Activated T-cell treated with anti-CD3 and anti-CD28 coated beads, Interleukin-2, amount 50 U/mL, for 72 hours (primary cell): ENCODE measurements at regions not wholly inside any gene's neighbourhood (a gene's known extent, or its start where the extent isn't known, plus 50 kb on each side); places are given as distances from the start of the nearest gene placed in this dataset.

Experiments used
- ATAC-seq, 2 donors: fragments of 150-1000 bp; cut with Tn5 transposase; replicated peaks in 1 of 2; 2 replicates each; pipeline ENCODE4 v1.10.0; 2021; ENCODE audit warnings: moderate library complexity in 2 of 2, mild to moderate bottlenecking in 1 of 2
- DNase-seq, 2 donors: peaks; one replicate each; pipeline ENCODE4 v3.0.0; 2021 to 2022; ENCODE audit warnings: mixed read lengths in 1 of 2
- H3K27ac Mint-ChIP-seq: one replicate; pipeline ENCODE4 v1.8.0; 2022; ENCODE audit warnings: mild to moderate bottlenecking, moderate library complexity, mixed read lengths
- H3K27me3 Mint-ChIP-seq: one replicate; pipeline ENCODE4 v1.8.0; 2022; ENCODE audit warnings: low read depth, mixed read lengths
- H3K36me3 Mint-ChIP-seq, 2 donors: one replicate each; pipeline ENCODE4 v1.8.0; 2022; ENCODE audit warnings: mixed read lengths in 2 of 2, mild to moderate bottlenecking in 1 of 2; ENCODE audit not compliant: insufficient read depth in 2 of 2
- H3K4me1 Mint-ChIP-seq: one replicate; pipeline ENCODE4 v1.8.0; 2022; ENCODE audit warnings: low read depth, mixed read lengths
- H3K4me3 Mint-ChIP-seq, 2 donors: one replicate each; pipeline ENCODE4 v1.8.0; 2022; ENCODE audit warnings: mild to moderate bottlenecking in 2 of 2, mixed read lengths in 2 of 2, moderate library complexity in 2 of 2
- H3K9me3 Mint-ChIP-seq, 2 donors: one replicate each; pipeline ENCODE4 v1.8.0; 2022; ENCODE audit warnings: mixed read lengths in 2 of 2

GRCh38 chr4:176967586-176967985 is 174.9 kb upstream of the VEGFC start:
- H3K4me1 Mint-ChIP-seq: no peaks in the 10 kb centered on the region
- ATAC-seq: no peak
- H3K4me3 Mint-ChIP-seq: no peak overlapping the region
- no peak for DNase-seq
- H3K9me3 Mint-ChIP-seq: peaks cover 1% of the 10 kb centered on the region in 2 donors
- no peaks in the 10 kb centered on the region for H3K27me3 Mint-ChIP-seq
- no peak overlapping the region for H3K27ac Mint-ChIP-seq
- no peaks in the 10 kb centered on the region for H3K36me3 Mint-ChIP-seq

- Mint-ChIP-seq H3K4me1 (no peaks in the 10 kb centered on the region), H3K36me3 (no peaks in the 10 kb centered on the region), H3K27me3 (no peaks in the 10 kb centered on the region), H3K27ac (no peak overlapping the region), H3K9me3 (peaks cover 1% of the 10 kb centered on the region in 2 donors), H3K4me3 (no peak overlapping the region)
- DNase-seq (no peak), ATAC-seq (no peak)
Observed at GRCh38 chr4:176968094-176968493, 175.4 kb upstream of the VEGFC start.

GRCh38 chr4:176969011-176969410 is 176.3 kb upstream of the VEGFC start:
- no peak overlapping the region for H3K4me3 Mint-ChIP-seq

GRCh38 chr4:176970853-176971252 is 178.1 kb upstream of the VEGFC start:
- no peaks in the 10 kb centered on the region for H3K36me3 Mint-ChIP-seq
- DNase-seq (no peak), ATAC-seq (no peak)
- H3K27ac Mint-ChIP-seq: no peak overlapping the region
- H3K4me1 Mint-ChIP-seq: no peaks in the 10 kb centered on the region
- no peaks in the 10 kb centered on the region for H3K27me3 Mint-ChIP-seq
- H3K4me3 Mint-ChIP-seq: no peak overlapping the region
- peaks cover 0 to 2% of the 10 kb centered on the region in 2 donors for H3K9me3 Mint-ChIP-seq

More at GRCh38 chr4:176969011-176969410, 176.3 kb upstream of the VEGFC start:
- ATAC-seq (no peak), DNase-seq (no peak)
- peaks cover 1% of the 10 kb centered on the region in 2 donors for H3K9me3 Mint-ChIP-seq
- no peaks in the 10 kb centered on the region for H3K36me3 Mint-ChIP-seq
- H3K27me3 Mint-ChIP-seq: no peaks in the 10 kb centered on the region
- H3K4me1 Mint-ChIP-seq: no peaks in the 10 kb centered on the region
- no peak overlapping the region for H3K27ac Mint-ChIP-seq

- no peaks in the 10 kb centered on the region for H3K27me3 Mint-ChIP-seq
- no peak for ATAC-seq
- H3K4me3 Mint-ChIP-seq: no peak overlapping the region
Observed at GRCh38 chr4:176971576-176972115, 178.9 kb upstream of the VEGFC start.

GRCh38 chr4:176979416-176979815 is 186.7 kb upstream of the VEGFC start:
- no peaks in the 10 kb centered on the region for H3K4me1 Mint-ChIP-seq
- H3K27ac Mint-ChIP-seq: no peak overlapping the region
- DNase-seq (no peak), ATAC-seq (no peak)
- no peaks in the 10 kb centered on the region for H3K27me3 Mint-ChIP-seq
- H3K9me3 Mint-ChIP-seq: peaks cover 0 to 2% of the 10 kb centered on the region in 2 donors
- no peak overlapping the region for H3K4me3 Mint-ChIP-seq
- no peaks in the 10 kb centered on the region for H3K36me3 Mint-ChIP-seq

More at GRCh38 chr4:176971576-176972115, 178.9 kb upstream of the VEGFC start:
- no peak for DNase-seq
- H3K9me3 Mint-ChIP-seq: peaks cover 0 to 2% of the 10 kb centered on the region in 2 donors
- no peaks in the 10 kb centered on the region for H3K36me3 Mint-ChIP-seq
- no peaks in the 10 kb centered on the region for H3K4me1 Mint-ChIP-seq
- H3K27ac Mint-ChIP-seq: no peak overlapping the region

- no peaks in the 10 kb centered on the region for H3K27me3 Mint-ChIP-seq
- no peaks in the 10 kb centered on the region for H3K9me3 Mint-ChIP-seq
- no peaks in the 10 kb centered on the region for H3K36me3 Mint-ChIP-seq
- no peaks in the 10 kb centered on the region for H3K4me1 Mint-ChIP-seq
- ATAC-seq (no peak), DNase-seq (no peak)
- no peak overlapping the region for H3K4me3 Mint-ChIP-seq
- no peak overlapping the region for H3K27ac Mint-ChIP-seq
Observed at GRCh38 chr4:176981074-176981473, 188.4 kb upstream of the VEGFC start.

- no peak for DNase-seq
- H3K9me3 Mint-ChIP-seq: no peaks in the 10 kb centered on the region
- H3K36me3 Mint-ChIP-seq: no peaks in the 10 kb centered on the region
- no peak overlapping the region for H3K27ac Mint-ChIP-seq
- no peak overlapping the region for H3K4me3 Mint-ChIP-seq
- no peak for ATAC-seq
- H3K27me3 Mint-ChIP-seq: no peaks in the 10 kb centered on the region
- no peaks in the 10 kb centered on the region for H3K4me1 Mint-ChIP-seq
Observed at GRCh38 chr4:176981551-176981950, 188.8 kb upstream of the VEGFC start.

GRCh38 chr4:176988226-176988625 is 195.5 kb upstream of the VEGFC start:
- Mint-ChIP-seq H3K9me3 (peaks cover 1 to 2% of the 10 kb centered on the region in 2 donors), H3K4me3 (no peak overlapping the region), H3K4me1 (no peaks in the 10 kb centered on the region), H3K27ac (no peak overlapping the region), H3K36me3 (no peaks in the 10 kb centered on the region), H3K27me3 (no peaks in the 10 kb centered on the region)
- DNase-seq: no peak
- no peak for ATAC-seq

- Mint-ChIP-seq H3K27me3 (no peaks in the 10 kb centered on the region), H3K27ac (no peak overlapping the region), H3K9me3 (peaks cover 1 to 5% of the 10 kb centered on the region in 2 donors), H3K36me3 (no peaks in the 10 kb centered on the region), H3K4me3 (no peak overlapping the region), H3K4me1 (no peaks in the 10 kb centered on the region)
- no peak for DNase-seq
- ATAC-seq: no peak
Observed at GRCh38 chr4:176989186-176989585, 196.5 kb upstream of the VEGFC start.

GRCh38 chr4:176999935-177000543 is 207.3 kb upstream of the VEGFC start:
- H3K27ac Mint-ChIP-seq: no peak overlapping the region
- no peak for DNase-seq
- H3K4me1 Mint-ChIP-seq: no peaks in the 10 kb centered on the region
- H3K4me3 Mint-ChIP-seq: no peak overlapping the region
- H3K27me3 Mint-ChIP-seq: no peaks in the 10 kb centered on the region
- H3K36me3 Mint-ChIP-seq: no peaks in the 10 kb centered on the region
- H3K9me3 Mint-ChIP-seq: peaks cover 2 to 5% of the 10 kb centered on the region in 2 donors
- no peak for ATAC-seq

GRCh38 chr4:177001271-177002175 is 208.8 kb upstream of the VEGFC start:
- no peak overlapping the region for H3K4me3 Mint-ChIP-seq
- H3K27ac Mint-ChIP-seq: no peak overlapping the region
- DNase-seq: no peak
- H3K4me1 Mint-ChIP-seq: no peaks in the 10 kb centered on the region
- ATAC-seq: no peak
- no peaks in the 10 kb centered on the region for H3K27me3 Mint-ChIP-seq
- H3K9me3 Mint-ChIP-seq: peaks cover 2 to 7% of the 10 kb centered on the region in 2 donors
- no peaks in the 10 kb centered on the region for H3K36me3 Mint-ChIP-seq

GRCh38 chr4:177005674-177006230 is 213.0 kb upstream of the VEGFC start:
- DNase-seq: no peak
- H3K27ac Mint-ChIP-seq: no peak overlapping the region
- H3K9me3 Mint-ChIP-seq: peaks cover 2 to 5% of the 10 kb centered on the region in 2 donors
- no peaks in the 10 kb centered on the region for H3K36me3 Mint-ChIP-seq
- ATAC-seq: no peak
- H3K4me1 Mint-ChIP-seq: no peaks in the 10 kb centered on the region
- no peak overlapping the region for H3K4me3 Mint-ChIP-seq
- no peaks in the 10 kb centered on the region for H3K27me3 Mint-ChIP-seq
